Osteoblast (primary cell): ENCODE measurements at regions not wholly inside any gene's neighbourhood (a gene's known extent, or its start where the extent isn't known, plus 50 kb on each side); places are given as distances from the start of the nearest gene placed in this dataset.

Experiments used
- DNase-seq: peaks from one replicate; pipeline ENCODE4 v3.0.0; 2011; ENCODE audit warnings: low spot score, mixed read lengths; ENCODE audit not compliant: insufficient read length; ENCODE audit errors: missing footprints
- H2AFZ ChIP-seq: 2 replicates; pipeline ENCODE4 v1.6.0; 2011; ENCODE audit warnings: mild to moderate bottlenecking, low read length
- H3K27ac ChIP-seq: 2 replicates; pipeline ENCODE4 v1.5.1; 2011; ENCODE audit warnings: mild to moderate bottlenecking, low read depth, low read length, moderate library complexity
- H3K27me3 ChIP-seq: 2 replicates; pipeline ENCODE4 v1.6.0; 2012; ENCODE audit warnings: mild to moderate bottlenecking, control low read depth, inconsistent platforms, low read length, moderate library complexity; ENCODE audit not compliant: insufficient read depth
- H3K36me3 ChIP-seq: 2 replicates; pipeline ENCODE4 v1.5.1; 2011; ENCODE audit warnings: mild to moderate bottlenecking, low read length, control low read depth, moderate library complexity; ENCODE audit not compliant: insufficient read depth
- H3K4me1 ChIP-seq: 2 replicates; pipeline ENCODE4 v1.5.1; 2011; ENCODE audit warnings: mild to moderate bottlenecking, low read length, control low read depth, moderate library complexity; ENCODE audit not compliant: insufficient read depth
- H3K4me2 ChIP-seq: 2 replicates; pipeline ENCODE4 v1.6.0; 2011; ENCODE audit warnings: mild to moderate bottlenecking, low read length; ENCODE audit not compliant: insufficient read depth
- H3K4me3 ChIP-seq: fragments of 200-600 bp; sonication (generic); 3 replicates; pipeline ENCODE4 v1.5.1; 2012; ENCODE audit warnings: mild to moderate bottlenecking, low read length, inconsistent platforms; ENCODE audit not compliant: insufficient read depth
- H3K79me2 ChIP-seq: 2 replicates; pipeline ENCODE4 v1.6.0; 2012; ENCODE audit warnings: mild to moderate bottlenecking, low read length, control low read depth, inconsistent platforms; ENCODE audit not compliant: insufficient read depth
- H3K9me3 ChIP-seq: 2 replicates; pipeline ENCODE4 v1.5.1; 2011; ENCODE audit warnings: low read depth, low read length, control low read depth
- H4K20me1 ChIP-seq: 2 replicates; pipeline ENCODE4 v1.6.0; 2012; ENCODE audit warnings: mild to moderate bottlenecking, low read length, control low read depth; ENCODE audit not compliant: insufficient read depth
- TF ChIP-seq, protein P1 (sequence below): IDR thresholded peaks from 2 replicates; pipeline ENCODE4 v1.5.1; 2011; ENCODE audit warnings: mild to moderate bottlenecking, low read depth, low read length, moderate library complexity; ENCODE audit errors: extremely low read depth

DNA sequence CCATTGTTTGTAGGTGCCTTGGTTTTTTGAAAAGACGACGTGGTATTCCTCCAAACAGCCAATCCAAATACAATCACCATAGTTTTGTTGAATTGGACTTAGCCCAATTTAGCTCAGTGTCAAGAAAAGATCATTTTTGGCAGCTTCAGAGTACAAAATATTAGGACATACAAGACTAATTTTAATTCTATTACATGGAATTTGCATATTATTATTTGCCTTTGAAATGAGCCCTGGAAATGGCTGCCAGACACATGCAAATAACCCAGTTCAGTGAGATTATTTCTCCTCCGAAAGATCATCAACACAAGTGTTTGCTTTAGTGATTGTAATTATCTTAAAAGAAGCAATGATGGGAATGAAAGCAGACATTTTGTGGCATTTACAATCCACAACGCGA lies 89.3 kb downstream of the PLK2 start:
- Histone ChIP-seq H3K4me3 (no peak overlapping the region), H3K4me2 (no peak overlapping the region), H2AFZ (no peak overlapping the region), H3K27ac (no peak overlapping the region), H3K9me3 (no peaks in the 10 kb centered on the region), H3K4me1 (no peaks in the 10 kb centered on the region), H3K79me2 (no peaks in the 10 kb centered on the region), H3K27me3 (no peaks in the 10 kb centered on the region), H3K36me3 (no peaks in the 10 kb centered on the region), H4K20me1 (no peaks in the 10 kb centered on the region)
- no peak for DNase-seq
- TF ChIP-seq, protein P1, sequence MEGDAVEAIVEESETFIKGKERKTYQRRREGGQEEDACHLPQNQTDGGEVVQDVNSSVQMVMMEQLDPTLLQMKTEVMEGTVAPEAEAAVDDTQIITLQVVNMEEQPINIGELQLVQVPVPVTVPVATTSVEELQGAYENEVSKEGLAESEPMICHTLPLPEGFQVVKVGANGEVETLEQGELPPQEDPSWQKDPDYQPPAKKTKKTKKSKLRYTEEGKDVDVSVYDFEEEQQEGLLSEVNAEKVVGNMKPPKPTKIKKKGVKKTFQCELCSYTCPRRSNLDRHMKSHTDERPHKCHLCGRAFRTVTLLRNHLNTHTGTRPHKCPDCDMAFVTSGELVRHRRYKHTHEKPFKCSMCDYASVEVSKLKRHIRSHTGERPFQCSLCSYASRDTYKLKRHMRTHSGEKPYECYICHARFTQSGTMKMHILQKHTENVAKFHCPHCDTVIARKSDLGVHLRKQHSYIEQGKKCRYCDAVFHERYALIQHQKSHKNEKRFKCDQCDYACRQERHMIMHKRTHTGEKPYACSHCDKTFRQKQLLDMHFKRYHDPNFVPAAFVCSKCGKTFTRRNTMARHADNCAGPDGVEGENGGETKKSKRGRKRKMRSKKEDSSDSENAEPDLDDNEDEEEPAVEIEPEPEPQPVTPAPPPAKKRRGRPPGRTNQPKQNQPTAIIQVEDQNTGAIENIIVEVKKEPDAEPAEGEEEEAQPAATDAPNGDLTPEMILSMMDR, result no peak

DNA sequence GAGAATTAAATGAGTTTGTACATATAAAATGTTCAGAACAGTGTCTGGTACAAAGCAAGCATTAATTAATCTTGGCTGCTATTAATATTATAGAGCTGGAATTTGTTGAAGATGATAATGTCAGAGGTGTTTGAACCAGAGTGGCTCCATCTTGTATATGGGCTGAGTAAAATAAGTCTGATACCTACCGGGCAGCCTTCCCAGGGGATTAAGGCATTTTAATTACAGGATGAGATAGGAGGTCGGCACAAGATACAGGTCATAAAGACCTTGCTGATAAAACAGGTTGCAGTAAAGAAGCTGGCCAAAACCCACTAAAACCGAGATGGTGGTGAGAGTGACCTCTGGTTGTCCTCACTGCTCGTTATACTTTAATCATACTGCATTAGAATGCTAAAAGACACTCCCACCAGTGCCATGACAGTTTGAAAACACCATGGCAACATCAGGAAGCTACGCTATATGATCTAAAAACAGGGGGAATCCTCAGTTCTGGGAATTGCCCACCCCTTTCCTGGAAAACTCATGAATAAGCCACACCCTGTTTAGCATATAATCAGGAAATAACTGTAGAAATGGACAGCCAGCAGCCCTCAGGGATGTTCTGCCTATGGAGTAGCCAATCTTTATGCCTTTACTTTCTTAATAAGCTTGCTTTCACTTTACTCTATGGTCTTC lies 90.2 kb downstream of the PLK2 start:
- Histone ChIP-seq H3K4me1 (no peaks in the 10 kb centered on the region), H3K79me2 (no peaks in the 10 kb centered on the region), H3K27ac (no peak overlapping the region), H3K27me3 (no peaks in the 10 kb centered on the region), H3K4me3 (no peak overlapping the region), H3K4me2 (no peak overlapping the region), H4K20me1 (no peaks in the 10 kb centered on the region), H3K36me3 (no peaks in the 10 kb centered on the region), H3K9me3 (no peaks in the 10 kb centered on the region), H2AFZ (peak overlapping the region; percentile 56)
- no peak for DNase-seq
- TF ChIP-seq, protein P1, result no peak

GRCh38 chr5:58366461-58366860 lies 93.4 kb downstream of the PLK2 start:
- H3K79me2 ChIP-seq, result no peaks in the 10 kb centered on the region
- no peak overlapping the region for H2AFZ ChIP-seq
- no peaks in the 10 kb centered on the region for H3K36me3 ChIP-seq
- no peak overlapping the region for H3K27ac ChIP-seq
- no peak overlapping the region for H3K4me3 ChIP-seq
- no peaks in the 10 kb centered on the region for H3K27me3 ChIP-seq
- no peaks in the 10 kb centered on the region for H3K4me1 ChIP-seq
- TF ChIP-seq, protein P1, result no peak
- H3K9me3 ChIP-seq, result no peaks in the 10 kb centered on the region
- peak; percentile 34 for DNase-seq
- no peaks in the 10 kb centered on the region for H4K20me1 ChIP-seq
- H3K4me2 ChIP-seq, result no peak overlapping the region

DNA sequence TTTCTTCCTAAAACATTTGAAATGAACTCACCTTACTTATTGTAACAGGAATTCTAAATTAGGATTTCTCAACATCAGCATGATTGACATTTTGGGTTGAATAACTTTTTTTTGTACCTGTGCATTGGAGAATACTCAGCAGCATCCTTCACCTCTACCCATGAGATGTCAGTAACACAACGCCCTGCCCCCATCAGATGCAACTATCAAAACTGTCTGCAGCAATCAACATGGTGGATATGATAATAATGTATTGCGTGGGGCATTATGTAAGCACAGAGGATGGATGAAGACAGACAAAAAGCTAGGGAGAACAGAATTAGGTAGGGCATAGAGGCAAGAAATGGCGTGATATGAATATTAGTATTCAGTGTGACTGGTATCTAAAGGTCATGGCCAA lies 94.1 kb downstream of the PLK2 start:
- H3K4me2 ChIP-seq, result no peak overlapping the region
- H2AFZ ChIP-seq, result no peak overlapping the region
- H3K79me2 ChIP-seq, result no peaks in the 10 kb centered on the region
- no peak overlapping the region for H3K27ac ChIP-seq
- H3K27me3 ChIP-seq, result no peaks in the 10 kb centered on the region
- no peaks in the 10 kb centered on the region for H3K4me1 ChIP-seq
- TF ChIP-seq, protein P1, result no peak
- no peaks in the 10 kb centered on the region for H3K9me3 ChIP-seq
- no peaks in the 10 kb centered on the region for H4K20me1 ChIP-seq
- no peaks in the 10 kb centered on the region for H3K36me3 ChIP-seq
- no peak for DNase-seq
- no peak overlapping the region for H3K4me3 ChIP-seq
